Sigmoid colon (tissue), 4 donors: ENCODE measurements at regions not wholly inside any gene's neighbourhood (a gene's known extent, or its start where the extent isn't known, plus 50 kb on each side); places are given as distances from the start of the nearest gene placed in this dataset.

ENCODE experiments used
- CTCF ChIP-seq, 4 experiments: fragments of 450-650 bp in 3 of 4; fragments of 200-600 bp in 1 of 4; IDR thresholded peaks; one replicate each; pipeline ENCODE4 v1.5.1; 2016 to 2019; ENCODE audit warnings: antibody characterized with exemption in 4 of 4, mild to moderate bottlenecking in 3 of 4, moderate library complexity in 2 of 4
- EP300 ChIP-seq, 4 donors: sonication (generic); formaldehyde crosslinking; IDR thresholded peaks; one replicate each; pipeline ENCODE4 v1.6.1; 2017; ENCODE audit warnings: antibody characterized with exemption in 4 of 4
- POLR2A ChIP-seq, 2 donors: fragments of 450-650 bp; IDR thresholded peaks; one replicate each; pipeline ENCODE4 v1.6.1; 2016; ENCODE audit warnings: antibody characterized with exemption in 2 of 2, mild to moderate bottlenecking in 2 of 2, moderate library complexity in 2 of 2

- no peak for TF ChIP-seq CTCF (IDR thresholded peaks at IDR 0.05)
- no peak for TF ChIP-seq POLR2A (IDR thresholded peaks at IDR 0.05)
- no peak for TF ChIP-seq EP300 (IDR thresholded peaks at IDR 0.05)
These were observed 85.9 kb downstream of the FBXO5 start for GRCh38 chr6:152896923-152897322.
